ENCODE measurements at regions not wholly inside any gene's neighbourhood (a gene's known extent, or its start where the extent isn't known, plus 50 kb on each side); places are given as distances from the start of the nearest gene placed in this dataset.

GRCh38 chr2:37561615-37562569 is 109.5 kb downstream of the CDC42EP3 start:
- H3K36me3 ChIP-seq (ENCODE audit: control insufficient read depth, insufficient read depth, low read length): no peaks in the 10 kb centered on the region
- no peak for DNase-seq (ENCODE audit: low read depth in 4 of 6, low spot score in 6 of 6)
- WGBS (ENCODE audit: insufficient coverage): 60% methylated on average over 2 of the region's 5 CpGs
- H3K27ac ChIP-seq (ENCODE audit: low read depth, low read length): no peak overlapping the region
- H3K4me3 ChIP-seq (ENCODE audit: low read depth, low read length): no peak overlapping the region
- no peaks in the 10 kb centered on the region for H3K27me3 ChIP-seq (ENCODE audit: control insufficient read depth, insufficient read depth, low read length)
- H3K4me1 ChIP-seq (ENCODE audit: control insufficient read depth, insufficient read depth, low read length): no peaks in the 10 kb centered on the region
- H3K9me3 ChIP-seq (ENCODE audit: control insufficient read depth, insufficient read depth, low read length): no peaks in the 10 kb centered on the region

- no peaks in the 10 kb centered on the region for H3K4me1 ChIP-seq (ENCODE audit: control insufficient read depth, insufficient read depth, low read length)
- WGBS (ENCODE audit: insufficient coverage): 62% methylated on average over 4 of the region's 6 CpGs
- H3K27ac ChIP-seq (ENCODE audit: low read depth, low read length): no peak overlapping the region
- H3K4me3 ChIP-seq (ENCODE audit: low read depth, low read length): no peak overlapping the region
- H3K9me3 ChIP-seq (ENCODE audit: control insufficient read depth, insufficient read depth, low read length): no peaks in the 10 kb centered on the region
- H3K27me3 ChIP-seq (ENCODE audit: control insufficient read depth, insufficient read depth, low read length): no peaks in the 10 kb centered on the region
- DNase-seq (ENCODE audit: low read depth in 4 of 6, low spot score in 6 of 6): no peak
- no peaks in the 10 kb centered on the region for H3K36me3 ChIP-seq (ENCODE audit: control insufficient read depth, insufficient read depth, low read length)
Observed at GRCh38 chr2:37563375-37564015, 107.9 kb downstream of the CDC42EP3 start.

GRCh38 chr2:37564356-37564755 is 107.1 kb downstream of the CDC42EP3 start:
- no peaks in the 10 kb centered on the region for H3K36me3 ChIP-seq (ENCODE audit: control insufficient read depth, insufficient read depth, low read length)
- no peak overlapping the region for H3K27ac ChIP-seq (ENCODE audit: low read depth, low read length)
- WGBS (ENCODE audit: insufficient coverage): no CpG with 5 or more reads among the region's 7 CpGs
- H3K9me3 ChIP-seq (ENCODE audit: control insufficient read depth, insufficient read depth, low read length): no peaks in the 10 kb centered on the region
- no peak for DNase-seq (ENCODE audit: low read depth in 4 of 6, low spot score in 6 of 6)
- H3K27me3 ChIP-seq (ENCODE audit: control insufficient read depth, insufficient read depth, low read length): no peaks in the 10 kb centered on the region
- no peaks in the 10 kb centered on the region for H3K4me1 ChIP-seq (ENCODE audit: control insufficient read depth, insufficient read depth, low read length)
- H3K4me3 ChIP-seq (ENCODE audit: low read depth, low read length): no peak overlapping the region

- no peak for DNase-seq (ENCODE audit: low read depth in 4 of 6, low spot score in 6 of 6)
- H3K4me1 ChIP-seq (ENCODE audit: control insufficient read depth, insufficient read depth, low read length): no peaks in the 10 kb centered on the region
- H3K9me3 ChIP-seq (ENCODE audit: control insufficient read depth, insufficient read depth, low read length): no peaks in the 10 kb centered on the region
- WGBS (ENCODE audit: insufficient coverage): 81% methylated on average over 5 of the region's 5 CpGs
- H3K27ac ChIP-seq (ENCODE audit: low read depth, low read length): no peak overlapping the region
- H3K36me3 ChIP-seq (ENCODE audit: control insufficient read depth, insufficient read depth, low read length): no peaks in the 10 kb centered on the region
- H3K4me3 ChIP-seq (ENCODE audit: low read depth, low read length): no peak overlapping the region
- no peaks in the 10 kb centered on the region for H3K27me3 ChIP-seq (ENCODE audit: control insufficient read depth, insufficient read depth, low read length)
Observed at GRCh38 chr2:37566517-37566981, 104.9 kb downstream of the CDC42EP3 start.

- no peaks in the 10 kb centered on the region for H3K36me3 ChIP-seq (ENCODE audit: control insufficient read depth, insufficient read depth, low read length)
- H3K4me3 ChIP-seq (ENCODE audit: low read depth, low read length): no peak overlapping the region
- no peaks in the 10 kb centered on the region for H3K9me3 ChIP-seq (ENCODE audit: control insufficient read depth, insufficient read depth, low read length)
- WGBS (ENCODE audit: insufficient coverage): 100% methylated on average over 1 of the region's 2 CpGs
- H3K27me3 ChIP-seq (ENCODE audit: control insufficient read depth, insufficient read depth, low read length): no peaks in the 10 kb centered on the region
- no peak overlapping the region for H3K27ac ChIP-seq (ENCODE audit: low read depth, low read length)
- DNase-seq (ENCODE audit: low read depth in 4 of 6, low spot score in 6 of 6): no peak
- no peaks in the 10 kb centered on the region for H3K4me1 ChIP-seq (ENCODE audit: control insufficient read depth, insufficient read depth, low read length)
Observed at GRCh38 chr2:37568565-37568964, 102.9 kb downstream of the CDC42EP3 start.

GRCh38 chr2:37569131-37569823 is 102.2 kb downstream of the CDC42EP3 start:
- no peak overlapping the region for H3K4me3 ChIP-seq (ENCODE audit: low read depth, low read length)
- no CpG with 5 or more reads among the region's 2 CpGs for WGBS (ENCODE audit: insufficient coverage)
- H3K27ac ChIP-seq (ENCODE audit: low read depth, low read length): no peak overlapping the region
- H3K36me3 ChIP-seq (ENCODE audit: control insufficient read depth, insufficient read depth, low read length): no peaks in the 10 kb centered on the region
- peak in 1 of 6 donors; percentile 17 for DNase-seq (ENCODE audit: low read depth in 4 of 6, low spot score in 6 of 6)
- H3K27me3 ChIP-seq (ENCODE audit: control insufficient read depth, insufficient read depth, low read length): no peaks in the 10 kb centered on the region
- no peaks in the 10 kb centered on the region for H3K9me3 ChIP-seq (ENCODE audit: control insufficient read depth, insufficient read depth, low read length)
- no peaks in the 10 kb centered on the region for H3K4me1 ChIP-seq (ENCODE audit: control insufficient read depth, insufficient read depth, low read length)

GRCh38 chr2:37569986-37570679 is 101.3 kb downstream of the CDC42EP3 start:
- WGBS (ENCODE audit: insufficient coverage): no CpG with 5 or more reads among the region's 3 CpGs
- no peak for DNase-seq (ENCODE audit: low read depth in 4 of 6, low spot score in 6 of 6)
- no peaks in the 10 kb centered on the region for H3K27me3 ChIP-seq (ENCODE audit: control insufficient read depth, insufficient read depth, low read length)
- H3K4me1 ChIP-seq (ENCODE audit: control insufficient read depth, insufficient read depth, low read length): no peaks in the 10 kb centered on the region
- H3K4me3 ChIP-seq (ENCODE audit: low read depth, low read length): no peak overlapping the region
- H3K27ac ChIP-seq (ENCODE audit: low read depth, low read length): no peak overlapping the region
- no peaks in the 10 kb centered on the region for H3K9me3 ChIP-seq (ENCODE audit: control insufficient read depth, insufficient read depth, low read length)
- H3K36me3 ChIP-seq (ENCODE audit: control insufficient read depth, insufficient read depth, low read length): no peaks in the 10 kb centered on the region

- 53% methylated on average over 2 of the region's 6 CpGs for WGBS (ENCODE audit: insufficient coverage)
- Histone ChIP-seq H3K36me3 (ENCODE audit: control insufficient read depth, insufficient read depth, low read length) (no peaks in the 10 kb centered on the region), H3K27ac (ENCODE audit: low read depth, low read length) (no peak overlapping the region), H3K4me3 (ENCODE audit: low read depth, low read length) (no peak overlapping the region), H3K4me1 (ENCODE audit: control insufficient read depth, insufficient read depth, low read length) (no peaks in the 10 kb centered on the region), H3K27me3 (ENCODE audit: control insufficient read depth, insufficient read depth, low read length) (no peaks in the 10 kb centered on the region), H3K9me3 (ENCODE audit: control insufficient read depth, insufficient read depth, low read length) (no peaks in the 10 kb centered on the region)
- DNase-seq (ENCODE audit: low read depth in 4 of 6, low spot score in 6 of 6): peak in 2 of 6 donors; percentile 9 to 79
Observed at GRCh38 chr2:37570773-37571586, 100.5 kb downstream of the CDC42EP3 start.
